NCI-H1417 (cell line): ENCODE measurements at regions not wholly inside any gene's neighbourhood (a gene's known extent, or its start where the extent isn't known, plus 50 kb on each side); places are given as distances from the start of the nearest gene placed in this dataset.

Experiments
- DNase-seq, 3 experiments: peaks; one replicate each; lab custom pipeline; 2025; lab: John Stamatoyannopoulos, UW

- no peak for DNase-seq
Measured at GRCh38 chr2:212708355-212708754, 169.8 kb upstream of the ERBB4 start.

GRCh38 chr2:212695426-212695825 is 156.8 kb upstream of the ERBB4 start:
- DNase-seq, result no peak

- no peak for DNase-seq
Measured at GRCh38 chr2:212694398-212694797, 155.8 kb upstream of the ERBB4 start.

- peak in 1 of 3 experiments; percentile 4 for DNase-seq
Measured at GRCh38 chr2:212692466-212692865, 153.9 kb upstream of the ERBB4 start.

- peak; percentile 14 to 76 (median 35) for DNase-seq
Measured at GRCh38 chr2:212686285-212686895, 147.8 kb upstream of the ERBB4 start.

GRCh38 chr2:212683346-212684097 is 144.9 kb upstream of the ERBB4 start:
- DNase-seq, result no peak

GRCh38 chr2:212682937-212683336 is 144.3 kb upstream of the ERBB4 start:
- DNase-seq, result no peak

- no peak for DNase-seq
Measured at GRCh38 chr2:212677466-212677865, 138.9 kb upstream of the ERBB4 start.

GRCh38 chr2:212672186-212672585 is 133.6 kb upstream of the ERBB4 start:
- no peak for DNase-seq

GRCh38 chr2:212669761-212670160 is 131.2 kb upstream of the ERBB4 start:
- no peak for DNase-seq

- no peak for DNase-seq
Measured at GRCh38 chr2:212667751-212668316, 129.2 kb upstream of the ERBB4 start.

GRCh38 chr2:212665948-212666347 is 127.3 kb upstream of the ERBB4 start:
- DNase-seq, result peak in 1 of 3 experiments; percentile 65

- no peak for DNase-seq
Measured at GRCh38 chr2:212659441-212659840, 120.8 kb upstream of the ERBB4 start.

GRCh38 chr2:212649646-212650045 is 111.0 kb upstream of the ERBB4 start:
- DNase-seq, result no peak

- no peak for DNase-seq
Measured at GRCh38 chr2:212646698-212647366, 108.2 kb upstream of the ERBB4 start.

GRCh38 chr2:212644195-212644837 is 105.7 kb upstream of the ERBB4 start:
- DNase-seq, result no peak

- peak in 1 of 3 experiments; percentile 33 for DNase-seq
Measured at GRCh38 chr2:212640428-212640827, 101.8 kb upstream of the ERBB4 start.

GRCh38 chr2:212638694-212639093 is 100.1 kb upstream of the ERBB4 start:
- DNase-seq, result no peak

GRCh38 chr2:212628586-212628985 is 90.0 kb upstream of the ERBB4 start:
- no peak for DNase-seq

GRCh38 chr2:212626371-212626918 is 87.8 kb upstream of the ERBB4 start:
- no peak for DNase-seq

- DNase-seq, result no peak
Measured at GRCh38 chr2:212619954-212620353, 81.4 kb upstream of the ERBB4 start.

GRCh38 chr2:212618636-212619035 is 80.0 kb upstream of the ERBB4 start:
- DNase-seq, result no peak
